KMS-11 (cell line): ENCODE measurements at regions not wholly inside any gene's neighbourhood (a gene's known extent, or its start where the extent isn't known, plus 50 kb on each side); places are given as distances from the start of the nearest gene placed in this dataset.

ENCODE experiments used
- H2AFZ ChIP-seq: fragments of 200-600 bp; sonication (generic); 2 replicates; pipeline ENCODE4 v1.6.1; 2016; ENCODE audit warnings: antibody characterized with exemption, mixed run types, low read depth
- H3K27ac ChIP-seq: fragments of 200-600 bp; sonication (generic); 2 replicates; pipeline ENCODE4 v1.6.1; 2016; ENCODE audit warnings: mild to moderate bottlenecking, mixed run types
- H3K27me3 ChIP-seq: fragments of 200-600 bp; sonication (generic); 2 replicates; pipeline ENCODE4 v1.6.1; 2017; ENCODE audit warnings: mild to moderate bottlenecking, low read depth, mixed run types, moderate library complexity; ENCODE audit not compliant: insufficient read depth
- H3K36me3 ChIP-seq: fragments of 200-600 bp; sonication (generic); 2 replicates; pipeline ENCODE4 v1.6.1; 2017; ENCODE audit warnings: mild to moderate bottlenecking, mixed run types; ENCODE audit not compliant: insufficient read depth
- H3K4me1 ChIP-seq: fragments of 200-600 bp; sonication (generic); 2 replicates; pipeline ENCODE4 v1.6.1; 2016; ENCODE audit warnings: mild to moderate bottlenecking, low read depth, mixed run types; ENCODE audit not compliant: poor library complexity, severe bottlenecking
- H3K4me2 ChIP-seq: fragments of 200-600 bp; sonication (generic); 2 replicates; pipeline ENCODE4 v1.7.0; 2016; ENCODE audit warnings: mild to moderate bottlenecking, mixed run types
- H3K4me3 ChIP-seq: fragments of 200-600 bp; sonication (generic); IDR thresholded peaks from 2 replicates; pipeline ENCODE4 v1.6.1; 2017; ENCODE audit warnings: low read depth, low read length, mixed read lengths; ENCODE audit not compliant: insufficient read depth
- H3K79me2 ChIP-seq: fragments of 200-600 bp; sonication (generic); 2 replicates; pipeline ENCODE4 v1.6.1; 2016; ENCODE audit warnings: low read depth, mixed run types; ENCODE audit not compliant: insufficient read depth
- H3K9ac ChIP-seq: fragments of 200-600 bp; sonication (generic); 2 replicates; pipeline ENCODE4 v1.6.1; 2016; ENCODE audit warnings: mild to moderate bottlenecking, mixed run types
- H4K20me1 ChIP-seq: fragments of 200-600 bp; sonication (generic); 2 replicates; pipeline ENCODE4 v1.6.1; 2016; ENCODE audit warnings: mild to moderate bottlenecking, mixed run types; ENCODE audit not compliant: insufficient read depth
- TF ChIP-seq, protein P1 (sequence below): fragments of 200-600 bp; sonication (generic); conservative IDR thresholded peaks from 2 replicates; pipeline ENCODE4 v1.6.1; 2017; ENCODE audit warnings: low read depth, mild to moderate bottlenecking, antibody characterized with exemption, low read length, moderate library complexity, mixed read lengths

DNA sequence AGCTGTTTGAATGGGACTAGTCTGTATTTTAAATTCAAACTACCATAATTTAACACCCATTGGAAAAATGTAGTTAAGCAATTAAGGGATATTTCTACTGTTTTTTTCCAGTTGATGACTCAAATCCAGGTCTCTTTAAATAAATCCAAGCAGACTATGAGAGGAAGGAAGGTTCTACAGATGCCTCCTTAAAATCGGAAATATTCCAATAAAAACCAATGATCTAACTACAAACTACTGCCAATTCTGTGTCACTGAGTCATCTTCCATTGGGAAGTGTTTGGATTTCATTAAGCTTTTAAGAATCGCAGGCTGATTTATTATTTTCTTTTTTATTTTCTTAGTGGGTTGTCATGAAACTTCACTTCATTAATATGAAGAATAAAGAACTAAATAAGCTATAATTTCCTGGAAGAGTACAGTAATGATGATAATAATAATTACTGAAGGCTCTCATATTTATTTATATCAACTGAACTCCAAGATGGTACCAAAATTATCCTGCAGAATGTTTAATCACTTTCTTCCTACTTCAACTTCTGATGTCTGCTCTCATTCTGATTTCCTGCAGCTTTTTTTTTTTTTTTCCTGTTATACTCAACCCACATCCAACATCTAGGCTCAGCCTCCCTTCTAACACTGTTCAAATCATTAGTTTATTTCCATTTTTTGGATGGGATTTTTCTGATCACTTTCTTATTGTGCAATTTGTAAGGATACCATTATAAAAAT is 166.3 kb upstream of the FN1 start:
- Histone ChIP-seq H3K36me3 (no peaks in the 10 kb centered on the region), H3K4me1 (no peaks in the 10 kb centered on the region), H3K4me3 (no peak overlapping the region), H3K27me3 (no peaks in the 10 kb centered on the region), H3K79me2 (no peaks in the 10 kb centered on the region), H3K9ac (no peak overlapping the region), H4K20me1 (no peaks in the 10 kb centered on the region), H3K4me2 (no peak overlapping the region), H2AFZ (no peak overlapping the region), H3K27ac (no peak overlapping the region)
- TF ChIP-seq, protein P1, sequence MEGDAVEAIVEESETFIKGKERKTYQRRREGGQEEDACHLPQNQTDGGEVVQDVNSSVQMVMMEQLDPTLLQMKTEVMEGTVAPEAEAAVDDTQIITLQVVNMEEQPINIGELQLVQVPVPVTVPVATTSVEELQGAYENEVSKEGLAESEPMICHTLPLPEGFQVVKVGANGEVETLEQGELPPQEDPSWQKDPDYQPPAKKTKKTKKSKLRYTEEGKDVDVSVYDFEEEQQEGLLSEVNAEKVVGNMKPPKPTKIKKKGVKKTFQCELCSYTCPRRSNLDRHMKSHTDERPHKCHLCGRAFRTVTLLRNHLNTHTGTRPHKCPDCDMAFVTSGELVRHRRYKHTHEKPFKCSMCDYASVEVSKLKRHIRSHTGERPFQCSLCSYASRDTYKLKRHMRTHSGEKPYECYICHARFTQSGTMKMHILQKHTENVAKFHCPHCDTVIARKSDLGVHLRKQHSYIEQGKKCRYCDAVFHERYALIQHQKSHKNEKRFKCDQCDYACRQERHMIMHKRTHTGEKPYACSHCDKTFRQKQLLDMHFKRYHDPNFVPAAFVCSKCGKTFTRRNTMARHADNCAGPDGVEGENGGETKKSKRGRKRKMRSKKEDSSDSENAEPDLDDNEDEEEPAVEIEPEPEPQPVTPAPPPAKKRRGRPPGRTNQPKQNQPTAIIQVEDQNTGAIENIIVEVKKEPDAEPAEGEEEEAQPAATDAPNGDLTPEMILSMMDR: no peak

GRCh38 chr2:215601526-215601925 is 165.7 kb upstream of the FN1 start:
- Histone ChIP-seq H4K20me1 (no peaks in the 10 kb centered on the region), H3K4me2 (no peak overlapping the region), H3K9ac (no peak overlapping the region), H3K4me3 (no peak overlapping the region), H3K27me3 (no peaks in the 10 kb centered on the region), H3K36me3 (no peaks in the 10 kb centered on the region), H3K27ac (no peak overlapping the region), H3K4me1 (no peaks in the 10 kb centered on the region), H3K79me2 (no peaks in the 10 kb centered on the region), H2AFZ (no peak overlapping the region)
- TF ChIP-seq, protein P1: no peak

DNA sequence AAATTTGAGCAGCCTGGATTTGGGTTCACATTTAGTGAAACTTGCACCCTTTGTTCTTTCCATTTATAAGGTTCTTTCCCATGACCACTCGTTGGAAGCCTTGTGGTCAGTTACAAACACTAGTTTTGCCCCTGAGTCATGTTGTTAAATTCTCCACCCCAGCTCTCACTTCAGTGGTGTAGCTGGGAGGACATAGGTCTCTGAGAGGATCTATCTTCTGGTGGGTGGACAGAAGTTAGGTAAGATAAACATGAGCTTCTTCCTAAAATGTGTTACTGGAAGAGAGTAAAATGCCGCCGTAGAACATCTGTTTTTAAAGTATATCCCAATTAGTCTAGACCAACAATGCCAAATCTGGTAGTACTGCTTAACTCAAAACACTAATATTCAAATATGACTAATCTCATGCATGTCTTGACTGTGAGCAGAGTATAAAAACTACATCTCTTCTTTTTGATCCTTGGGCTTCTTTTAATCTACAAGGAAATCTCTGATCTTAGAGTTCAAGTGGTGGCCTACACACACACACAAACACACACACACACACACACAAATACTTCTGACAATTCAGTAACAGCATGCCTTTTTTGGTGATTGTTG is 162.6 kb upstream of the FN1 start:
- Histone ChIP-seq H4K20me1 (no peaks in the 10 kb centered on the region), H3K79me2 (no peaks in the 10 kb centered on the region), H3K4me1 (no peaks in the 10 kb centered on the region), H3K4me3 (no peak overlapping the region), H3K4me2 (no peak overlapping the region), H2AFZ (no peak overlapping the region), H3K36me3 (no peaks in the 10 kb centered on the region), H3K9ac (no peak overlapping the region), H3K27me3 (no peaks in the 10 kb centered on the region), H3K27ac (no peak overlapping the region)
- TF ChIP-seq, protein P1: no peak

- TF ChIP-seq, protein P1: no peak
These were observed 161.7 kb upstream of the FN1 start for GRCh38 chr2:215597577-215597976.

More at GRCh38 chr2:215597577-215597976, 161.7 kb upstream of the FN1 start:
- no peaks in the 10 kb centered on the region for H3K36me3 ChIP-seq
- no peaks in the 10 kb centered on the region for H3K27me3 ChIP-seq
- H3K4me2 ChIP-seq: no peak overlapping the region
- no peaks in the 10 kb centered on the region for H3K79me2 ChIP-seq
- no peak overlapping the region for H2AFZ ChIP-seq
- no peaks in the 10 kb centered on the region for H3K4me1 ChIP-seq
- H3K27ac ChIP-seq: no peak overlapping the region
- no peak overlapping the region for H3K4me3 ChIP-seq
- no peak overlapping the region for H3K9ac ChIP-seq
- H4K20me1 ChIP-seq: no peaks in the 10 kb centered on the region
